NCI-H1694 treated with DMSO at 0.1 percent for 48 hours (cell line): ENCODE measurements at regions not wholly inside any gene's neighbourhood (a gene's known extent, or its start where the extent isn't known, plus 50 kb on each side); places are given as distances from the start of the nearest gene placed in this dataset.

Experiments
- DNase-seq: peaks from one replicate; lab custom pipeline; 2025; lab: John Stamatoyannopoulos, UW

DNA sequence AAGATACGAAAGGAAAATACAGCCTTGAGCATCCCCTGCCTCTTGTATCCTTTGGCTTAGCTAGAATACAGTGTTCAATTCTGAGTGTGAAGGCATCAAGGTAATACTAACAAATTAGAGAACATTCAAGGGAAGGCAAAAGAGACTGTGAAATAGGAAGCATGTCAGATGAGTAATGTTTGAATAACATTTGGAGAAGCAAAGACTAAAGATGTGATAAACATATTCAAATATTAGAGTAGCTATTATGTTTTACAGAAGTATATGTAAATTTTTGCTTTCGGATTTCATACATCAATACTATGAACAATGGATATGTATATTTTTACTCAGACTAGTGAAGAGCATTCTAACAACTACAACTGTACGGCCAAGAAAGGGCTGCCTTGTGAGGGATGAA is 161.7 kb upstream of the FN1 start:
- DNase-seq = no peak

DNA sequence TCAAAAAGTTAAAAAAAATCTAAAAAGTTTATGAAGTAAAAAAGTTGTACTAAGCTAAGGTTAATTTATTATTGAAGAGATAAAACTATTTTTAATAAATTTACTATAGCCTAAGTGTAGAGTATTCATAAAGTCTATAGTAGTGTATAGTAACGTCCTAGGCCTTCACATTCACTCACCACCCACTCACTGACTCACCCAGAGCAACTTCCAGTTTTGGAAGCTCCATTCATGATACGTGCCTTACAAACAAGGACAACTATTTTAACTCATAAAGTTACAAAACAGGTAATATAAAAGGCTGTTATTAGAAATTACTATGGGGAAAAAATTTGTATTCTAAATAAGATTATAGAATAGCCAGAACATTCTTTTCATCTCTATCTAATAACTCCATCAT is 158.9 kb upstream of the FN1 start:
- DNase-seq = no peak

DNA sequence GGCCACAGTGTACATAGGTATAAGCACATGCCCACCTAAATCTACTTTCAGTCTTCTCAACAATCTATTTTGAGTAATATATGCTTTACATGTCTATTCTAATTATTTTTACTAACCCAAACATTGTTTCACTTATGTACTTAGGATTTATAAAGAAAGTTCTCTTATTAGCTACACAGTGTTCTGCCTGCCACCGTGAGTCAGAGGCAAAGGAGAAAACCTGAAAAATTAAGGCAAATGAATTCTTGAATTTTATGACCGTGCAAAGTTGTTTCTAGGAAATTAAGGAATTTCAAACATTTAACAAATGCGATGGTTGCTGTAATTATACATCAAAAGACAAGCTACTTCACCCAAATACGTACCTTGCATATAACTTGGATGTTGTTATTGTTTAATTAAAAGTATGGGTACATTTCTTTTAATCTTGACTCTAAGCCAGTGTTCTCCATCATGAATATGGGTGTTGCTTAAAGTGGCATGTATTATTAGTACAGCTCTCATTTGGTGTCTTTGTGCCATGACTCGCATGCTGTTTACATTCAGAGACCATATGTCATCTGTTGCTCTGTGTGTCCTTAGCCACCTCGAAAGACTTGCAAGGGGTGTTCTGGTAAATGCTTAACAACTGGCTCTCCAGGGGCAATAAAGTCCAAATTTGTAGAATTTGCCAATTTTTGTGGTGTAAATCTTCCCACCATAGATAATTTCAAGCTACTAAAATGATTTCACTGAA is 154.3 kb upstream of the FN1 start:
- DNase-seq = peak; percentile 89

DNA sequence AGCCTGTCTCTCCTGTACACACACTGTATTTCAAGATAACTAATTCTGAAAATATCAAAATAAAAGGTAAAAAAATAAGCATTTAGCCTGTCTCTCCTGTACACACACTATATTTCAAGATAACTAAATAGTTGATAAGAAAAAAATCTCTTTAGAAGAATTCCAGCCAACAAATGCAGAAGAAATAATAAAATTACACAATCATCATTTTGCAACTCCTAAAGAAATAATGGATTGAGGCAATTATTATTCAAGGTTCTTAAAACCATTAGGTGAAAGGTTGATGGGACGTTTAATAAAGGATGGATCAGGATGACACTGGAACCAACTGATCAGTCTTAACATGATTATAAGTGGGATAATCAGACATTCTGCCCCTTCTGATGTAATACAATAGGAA is 148.0 kb upstream of the FN1 start:
- DNase-seq = no peak

DNA sequence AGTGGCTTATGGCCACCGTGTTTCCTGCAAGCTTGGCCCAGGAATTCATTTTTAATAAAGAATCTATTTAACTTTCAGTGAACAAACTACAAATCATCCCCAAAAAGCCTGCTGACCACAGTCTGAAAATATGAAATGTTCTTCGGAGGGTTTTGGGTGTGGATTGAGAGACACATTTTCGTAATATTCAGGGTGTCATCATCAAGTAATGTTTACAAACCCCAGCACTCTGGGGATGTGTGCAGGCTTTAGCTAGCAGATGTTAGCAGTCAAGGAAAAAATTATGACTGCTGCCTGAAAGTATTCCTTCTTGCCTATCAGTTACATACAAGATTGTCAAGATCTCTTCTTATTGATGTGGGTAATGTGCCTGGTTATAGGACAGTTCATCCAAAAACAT is 143.9 kb upstream of the FN1 start:
- DNase-seq = peak; percentile 26

DNA sequence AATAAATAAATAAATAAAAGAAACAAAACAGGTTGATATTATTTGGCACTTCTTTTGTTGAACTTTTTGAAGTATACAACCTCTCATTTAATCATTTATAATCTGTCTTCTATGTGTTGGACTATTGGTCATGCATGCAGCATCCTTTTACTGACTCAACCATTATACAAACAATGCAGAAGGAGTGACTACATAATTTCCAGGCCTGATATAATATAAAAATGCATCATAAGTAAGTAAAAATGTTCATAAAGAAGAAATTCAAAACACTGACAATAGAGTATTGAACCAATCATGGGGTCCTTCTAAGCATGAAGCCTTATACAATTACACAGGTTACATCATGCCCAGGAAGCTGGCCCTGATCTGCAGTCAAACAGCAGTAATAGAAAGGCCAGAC is 141.5 kb upstream of the FN1 start:
- no peak for DNase-seq

DNA sequence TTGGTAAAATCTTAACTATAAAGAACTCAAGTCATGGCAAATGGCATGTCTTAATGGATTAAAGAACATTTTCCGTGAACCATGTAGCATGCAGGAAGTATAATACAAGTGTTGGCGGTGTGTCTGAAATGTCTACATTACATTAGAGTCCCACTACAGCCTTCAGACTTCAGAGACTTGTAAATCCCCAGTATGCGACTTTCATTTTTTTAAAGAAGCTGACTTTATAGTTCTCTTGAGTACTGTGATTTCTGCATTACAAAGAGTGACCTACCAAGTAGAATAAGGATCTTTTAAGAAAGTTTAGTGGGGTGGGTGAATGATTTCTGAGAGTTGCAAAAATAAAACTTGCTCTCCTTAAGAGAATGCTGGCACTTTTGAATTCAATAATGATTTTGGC is 140.7 kb upstream of the FN1 start:
- no peak for DNase-seq

DNA sequence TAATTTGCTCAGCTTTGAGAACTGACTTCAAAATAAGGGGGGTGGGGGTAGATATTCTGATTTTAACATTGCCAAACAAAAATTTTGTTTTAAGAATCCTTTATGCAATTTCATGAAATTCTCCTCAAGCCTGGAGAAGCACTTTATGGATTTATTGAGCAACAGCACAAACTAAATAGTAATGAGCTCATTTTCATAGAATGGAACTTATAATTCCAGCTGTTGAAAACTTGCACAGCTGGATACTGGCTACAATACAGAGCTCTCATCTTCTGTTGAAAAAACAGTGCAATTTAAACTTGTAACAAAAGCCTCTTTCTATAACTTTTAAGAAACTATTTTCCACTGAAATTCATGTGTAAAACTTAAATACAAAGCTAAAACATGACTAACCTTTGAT is 137.6 kb upstream of the FN1 start:
- no peak for DNase-seq

DNA sequence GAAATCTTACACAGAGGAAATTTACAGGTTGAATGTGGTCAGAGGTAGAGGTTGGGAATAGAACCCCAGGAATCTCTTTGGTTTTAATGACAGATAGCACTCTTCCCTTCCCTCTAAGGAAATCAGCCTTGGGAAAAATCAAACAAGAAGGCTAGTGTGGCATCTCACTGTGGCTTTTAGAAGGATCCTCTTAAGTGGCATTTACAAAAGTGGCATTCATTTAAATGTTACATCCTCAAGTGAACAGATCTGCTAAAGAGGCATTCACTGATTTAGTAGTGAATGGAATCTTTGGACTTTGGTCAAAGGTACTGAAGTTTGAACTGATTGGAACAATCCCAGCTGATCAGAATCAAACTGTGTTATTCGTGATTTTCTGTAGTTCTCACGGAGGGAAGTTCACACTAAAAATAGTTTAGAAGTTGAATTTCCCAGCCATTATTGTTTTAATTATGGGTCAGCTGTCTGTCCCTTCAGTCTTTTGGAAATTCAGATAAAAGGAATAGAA is 136.5 kb upstream of the FN1 start:
- no peak for DNase-seq

DNA sequence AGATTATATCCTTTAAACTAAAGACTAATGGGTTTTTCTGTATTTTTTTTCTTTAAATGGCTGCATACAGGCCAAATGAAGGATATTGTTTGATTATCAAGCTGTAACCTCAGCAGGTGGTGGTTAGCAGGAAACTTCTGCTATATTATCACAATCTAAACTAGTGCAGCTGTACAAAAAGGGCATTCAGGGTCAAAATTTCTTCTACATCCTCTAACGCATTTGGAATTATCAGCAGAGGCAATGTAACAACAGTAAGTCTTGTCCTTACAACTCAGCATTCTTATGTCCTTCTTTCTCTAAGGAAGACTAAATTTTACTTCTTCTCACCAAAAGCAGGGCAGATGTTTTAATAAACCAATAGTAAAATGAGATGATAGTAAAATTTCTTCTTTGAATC is 135.8 kb upstream of the FN1 start:
- DNase-seq = no peak

DNA sequence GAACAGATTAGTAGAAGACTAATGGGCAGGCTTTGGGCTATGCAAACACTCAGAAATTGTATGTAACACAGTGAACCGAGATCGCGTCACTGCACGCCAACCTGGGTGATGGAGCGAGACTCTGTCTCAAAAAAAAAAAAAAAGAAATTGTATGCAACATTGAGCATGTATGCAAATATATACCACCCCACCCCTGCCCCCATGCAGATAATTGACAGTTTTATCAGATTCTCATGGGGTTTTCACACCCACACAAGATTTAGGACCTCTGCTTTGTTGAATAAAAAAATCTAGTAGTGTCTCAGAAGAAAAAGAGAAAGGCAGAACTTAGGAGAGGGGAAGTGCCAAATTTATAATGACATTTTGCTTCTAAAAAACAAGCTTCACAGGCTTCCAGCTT is 131.6 kb upstream of the FN1 start:
- no peak for DNase-seq

DNA sequence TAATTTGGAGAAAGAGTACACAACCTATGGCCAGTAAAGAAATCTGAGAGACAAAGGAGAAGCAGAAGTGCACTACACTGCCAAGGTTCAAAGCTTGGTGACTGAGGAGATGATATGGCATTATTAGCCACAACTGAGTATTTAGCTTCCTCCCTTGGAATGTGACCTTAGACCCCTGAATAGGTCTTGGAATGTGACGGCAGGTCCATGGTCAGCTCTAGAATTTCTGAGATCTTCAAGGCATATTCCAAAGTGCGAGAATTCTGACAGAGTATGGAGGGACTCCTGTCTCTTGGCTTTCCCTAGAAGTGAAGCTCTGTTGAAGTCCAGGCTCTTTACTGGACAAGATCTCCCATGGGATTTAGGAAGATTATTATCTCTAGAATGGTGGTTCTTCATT is 130.0 kb upstream of the FN1 start:
- no peak for DNase-seq

DNA sequence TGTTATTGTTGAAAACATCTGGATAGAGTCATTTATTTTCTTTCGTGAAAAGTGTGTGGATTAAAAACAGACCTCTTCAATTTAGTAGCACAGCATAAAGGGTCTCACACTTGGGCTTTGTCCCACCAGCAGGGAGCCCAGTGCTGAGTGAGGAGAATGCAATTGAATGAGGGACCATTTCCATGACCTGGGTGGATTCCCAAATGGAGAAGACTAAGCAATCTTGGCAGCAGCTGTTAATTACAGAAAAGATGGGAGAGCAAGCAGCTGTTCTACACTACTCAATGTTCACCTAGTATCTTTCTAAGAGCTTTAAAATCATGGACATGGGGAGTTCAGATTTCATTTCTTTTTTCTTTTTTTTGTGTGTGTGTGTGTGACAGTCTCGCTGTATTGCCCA is 121.8 kb upstream of the FN1 start:
- peak; percentile 5 for DNase-seq

DNA sequence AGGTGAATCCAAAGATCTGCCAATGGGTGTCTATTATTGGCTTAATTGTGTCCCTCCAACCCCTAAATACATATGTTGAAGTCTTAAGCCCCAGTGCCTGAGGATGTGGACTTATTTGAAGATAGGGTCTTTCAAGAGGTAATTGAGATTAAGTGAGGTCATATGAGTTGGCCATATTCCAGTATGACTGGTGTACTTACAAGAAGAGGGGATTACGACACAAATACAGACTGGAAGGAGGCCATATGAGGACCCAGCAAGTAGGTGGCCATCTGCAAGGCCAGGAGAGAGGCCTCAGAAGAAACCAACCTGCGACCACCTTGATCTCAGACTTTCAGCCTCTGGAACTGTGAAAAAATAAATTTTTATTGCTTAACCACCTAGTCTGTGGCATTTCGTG is 121.1 kb upstream of the FN1 start:
- no peak for DNase-seq

DNA sequence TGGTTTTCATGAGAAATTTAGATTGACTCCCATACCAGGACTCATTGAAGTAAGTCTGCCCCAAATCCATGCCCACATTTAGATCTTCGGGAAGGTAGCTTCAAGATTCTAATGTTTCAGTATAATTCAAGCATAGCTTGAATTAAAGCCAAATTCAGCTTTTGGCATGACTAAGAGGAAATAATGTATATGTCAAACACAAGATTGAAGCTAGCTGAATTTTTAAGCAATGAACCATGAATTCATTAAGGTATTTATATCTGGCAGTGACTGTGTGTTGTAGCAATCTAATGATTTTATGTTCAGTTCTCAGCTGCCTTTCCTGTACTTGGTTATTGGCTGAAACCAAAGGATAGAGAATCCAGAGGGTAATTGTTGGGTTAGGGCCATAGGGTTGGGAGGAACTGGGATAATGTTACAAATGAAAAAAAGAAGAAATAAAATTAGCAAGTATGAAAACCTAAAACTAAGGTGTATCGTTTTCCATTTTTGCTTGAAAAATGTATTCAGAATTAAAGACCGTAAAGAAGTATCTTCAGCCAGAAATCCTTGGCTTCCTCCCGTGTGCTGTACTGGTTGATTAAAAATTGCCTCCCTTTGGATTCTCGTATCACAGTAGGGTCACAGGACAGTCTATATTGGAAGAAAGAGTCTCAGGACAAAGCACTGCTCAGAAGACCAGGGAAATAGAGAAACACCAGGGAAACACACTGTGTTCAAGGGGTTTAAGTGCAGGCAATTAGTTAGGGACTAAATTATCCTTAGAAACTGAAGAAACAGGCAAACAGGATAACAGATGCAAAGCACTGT is 119.0 kb upstream of the FN1 start:
- DNase-seq = no peak

DNA sequence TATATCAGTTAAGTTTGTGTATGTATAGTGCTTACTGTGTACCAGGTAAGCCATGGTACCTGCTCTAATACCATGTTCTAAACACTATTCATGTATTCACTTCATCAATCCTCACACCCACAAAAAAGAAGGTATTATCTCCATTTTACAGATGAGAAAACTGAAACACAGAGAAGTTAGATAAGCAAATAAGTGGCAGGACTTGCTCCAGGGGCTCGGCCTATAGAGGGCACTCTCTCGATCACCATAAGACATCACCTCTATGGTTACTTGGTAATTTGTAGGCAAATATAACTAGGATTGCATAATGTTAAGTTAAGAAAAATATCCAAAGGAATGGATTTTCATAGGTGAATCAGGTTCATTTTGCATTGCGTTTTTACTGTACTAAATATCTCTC is 118.1 kb upstream of the FN1 start:
- no peak for DNase-seq

DNA sequence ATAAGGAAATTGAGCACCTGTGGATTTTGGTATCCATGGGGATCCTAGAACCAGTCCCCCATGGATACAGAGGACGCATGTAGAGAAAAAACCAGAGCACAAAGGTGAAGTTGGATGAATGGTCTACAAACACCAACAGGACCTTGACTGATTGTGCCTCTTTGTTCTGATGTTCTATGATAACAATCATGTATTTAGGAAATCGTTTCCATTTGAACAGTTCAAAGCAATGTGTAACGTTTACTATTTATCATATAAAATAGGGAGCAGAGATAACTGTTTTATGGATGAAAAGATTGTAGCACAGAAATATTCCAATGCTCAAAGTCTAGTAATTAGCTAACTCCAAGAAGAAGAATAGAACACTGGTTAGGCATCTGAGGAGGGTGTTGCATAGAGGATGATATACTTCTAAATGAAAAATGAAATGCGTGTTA is 116.3 kb upstream of the FN1 start:
- no peak for DNase-seq

DNA sequence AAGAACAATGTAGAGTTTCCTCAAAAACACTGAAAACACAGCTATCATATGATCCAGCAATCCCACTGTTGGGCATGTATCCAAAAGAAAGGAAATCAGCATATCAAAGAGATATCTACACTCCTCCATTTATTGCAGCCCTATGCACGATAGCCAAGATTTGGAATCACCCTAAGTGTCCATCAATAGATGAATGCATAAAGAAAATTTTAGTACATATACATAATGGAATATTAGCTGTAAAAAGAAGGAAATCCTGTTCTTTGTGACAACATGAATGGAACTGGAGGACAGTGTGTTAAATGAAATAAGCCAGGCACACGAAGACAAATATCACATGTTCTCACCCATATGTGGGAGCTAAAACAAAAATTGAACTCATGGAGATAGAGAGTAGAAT is 114.5 kb upstream of the FN1 start:
- no peak for DNase-seq

DNA sequence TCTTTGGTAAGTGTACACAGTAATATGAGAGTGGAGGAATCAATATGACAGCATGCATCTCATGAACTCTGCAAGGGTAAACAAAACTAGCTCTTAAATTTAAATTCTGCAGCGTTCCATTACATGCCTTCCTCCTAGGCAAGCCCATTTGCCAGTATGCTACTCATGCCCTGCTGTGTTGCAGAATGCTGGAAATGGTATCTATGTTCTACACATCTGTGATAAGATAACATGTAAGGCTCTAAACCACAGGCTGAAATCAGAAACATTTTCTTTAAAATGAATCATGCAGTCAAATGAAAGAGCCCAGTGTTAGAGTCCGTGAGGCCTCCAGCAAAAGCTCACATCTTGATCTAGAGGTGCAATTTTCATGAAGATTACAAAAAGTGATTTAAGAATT is 112.8 kb upstream of the FN1 start:
- no peak for DNase-seq

DNA sequence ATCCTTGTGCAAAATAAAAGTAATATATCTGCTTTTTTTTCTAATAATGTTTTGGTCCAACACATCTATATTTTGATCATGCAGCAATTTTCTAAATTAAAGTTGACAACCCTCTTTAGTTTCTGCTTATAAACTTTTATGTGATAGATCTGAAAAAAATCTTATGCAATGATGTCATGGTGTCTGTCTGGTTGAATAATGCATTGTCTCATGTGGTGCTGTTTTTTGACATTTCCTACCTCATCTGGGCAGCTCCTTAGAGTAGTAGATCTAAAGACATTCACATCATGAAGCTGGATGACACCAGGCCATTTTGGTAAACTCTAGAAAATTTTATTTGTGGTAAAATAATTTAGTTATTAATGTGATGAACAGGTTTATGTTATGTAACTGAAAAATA is 106.8 kb upstream of the FN1 start:
- no peak for DNase-seq

DNA sequence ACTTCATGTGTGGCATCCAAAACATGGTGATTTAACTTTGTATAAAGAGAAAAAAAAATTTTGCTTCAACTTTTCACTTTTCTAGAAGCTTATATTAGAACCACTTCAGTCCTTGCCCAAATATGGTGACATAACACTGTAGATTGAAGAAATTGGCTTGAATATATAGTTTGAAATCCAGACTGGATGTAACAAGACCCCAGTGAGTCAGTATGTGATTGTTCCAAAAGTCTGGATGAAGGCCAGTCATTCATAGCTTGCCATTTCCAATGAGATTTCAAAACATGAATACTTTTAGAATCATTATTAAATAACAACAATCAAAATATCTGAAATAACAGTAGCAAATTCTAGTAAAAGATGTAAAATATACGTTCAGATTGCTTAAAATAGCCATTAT is 104.8 kb upstream of the FN1 start:
- DNase-seq = no peak

DNA sequence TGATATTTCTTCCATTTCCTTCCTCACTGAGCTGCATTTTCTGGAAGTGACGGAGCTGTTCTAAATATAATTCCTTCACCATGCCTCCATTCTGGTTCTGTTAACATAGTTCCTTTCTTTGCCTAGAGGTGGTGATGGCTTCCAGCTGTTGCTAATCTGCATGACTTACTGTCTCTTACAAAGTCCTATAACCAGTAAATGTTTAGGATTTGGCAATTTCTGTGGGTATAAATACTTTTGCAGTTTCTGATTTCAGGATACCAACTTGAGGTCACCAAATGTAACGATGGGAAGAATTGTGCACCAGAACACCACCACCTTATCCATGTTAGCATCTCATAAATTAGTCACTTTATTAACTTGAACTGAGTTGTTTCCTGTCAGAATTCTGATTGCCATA is 101.7 kb upstream of the FN1 start:
- no peak for DNase-seq

DNA sequence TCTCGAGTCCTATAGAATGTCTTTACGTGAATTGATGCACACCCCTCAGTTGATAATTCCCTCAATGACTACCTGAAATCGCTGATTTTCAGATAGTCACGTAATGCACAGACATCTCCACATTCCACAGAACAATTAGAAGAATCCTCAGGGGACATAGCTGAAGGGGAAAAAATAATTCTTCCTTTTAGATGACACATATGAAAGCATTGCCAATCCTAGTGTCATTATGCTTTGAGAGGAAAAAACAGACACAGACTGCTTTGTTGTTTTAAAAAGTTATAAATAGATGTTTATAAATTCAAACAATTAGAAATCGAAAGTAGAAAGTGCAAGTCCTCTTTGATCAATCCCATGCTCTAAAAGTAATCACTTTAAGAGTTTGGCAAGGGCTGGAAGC is 100.6 kb upstream of the FN1 start:
- no peak for DNase-seq

DNA sequence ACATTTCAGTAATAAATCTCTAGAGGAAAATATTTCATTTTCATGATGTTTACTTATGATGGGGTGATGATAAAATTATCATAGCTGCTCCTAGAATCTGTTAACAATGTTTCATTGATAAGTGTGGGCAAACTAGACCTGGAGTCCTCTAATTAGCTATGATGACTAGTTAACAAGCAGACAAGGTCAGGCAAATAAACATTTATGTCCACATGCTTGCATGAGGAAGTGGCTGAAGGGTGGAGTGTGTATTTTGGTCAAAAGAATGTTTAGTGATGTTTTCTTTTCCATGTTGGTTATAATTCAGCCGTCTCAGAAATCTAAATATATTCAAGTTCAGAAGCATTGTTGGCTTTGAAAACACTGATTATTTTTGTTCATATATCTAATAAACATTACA is 99.9 kb upstream of the FN1 start:
- no peak for DNase-seq
